NCI-H1105 (cell line): ENCODE measurements at regions not wholly inside any gene's neighbourhood (a gene's known extent, or its start where the extent isn't known, plus 50 kb on each side); places are given as distances from the start of the nearest gene placed in this dataset.
"Not testable (repeated sequence)": the region's sequence is repeated elsewhere in the genome, so short reads cannot be mapped to it uniquely, and the experiment has no call there.

ENCODE experiments used
- DNase-seq: peaks from one replicate; lab custom pipeline; 2025; lab: John Stamatoyannopoulos, UW

DNA sequence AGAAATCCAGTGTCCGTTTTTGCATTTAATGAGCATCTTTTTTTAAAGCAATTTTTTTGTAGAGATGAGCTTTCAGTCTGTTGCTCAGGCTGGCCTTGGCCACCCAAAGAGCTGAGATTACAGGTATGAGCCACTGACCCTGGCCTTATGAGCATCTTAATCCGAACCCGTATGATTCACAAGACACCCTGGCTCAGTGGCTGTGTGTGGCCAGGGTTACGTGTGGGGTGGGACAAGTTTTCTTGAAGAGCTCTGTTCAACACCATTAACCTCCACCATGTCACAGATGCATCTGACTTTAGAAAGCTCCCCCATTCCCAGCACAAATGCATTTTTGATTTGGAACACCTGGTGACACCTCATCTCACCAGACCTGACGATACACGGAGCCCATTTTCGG lies 166.5 kb upstream of the PITRM1 start:
- DNase-seq = no peak

DNA sequence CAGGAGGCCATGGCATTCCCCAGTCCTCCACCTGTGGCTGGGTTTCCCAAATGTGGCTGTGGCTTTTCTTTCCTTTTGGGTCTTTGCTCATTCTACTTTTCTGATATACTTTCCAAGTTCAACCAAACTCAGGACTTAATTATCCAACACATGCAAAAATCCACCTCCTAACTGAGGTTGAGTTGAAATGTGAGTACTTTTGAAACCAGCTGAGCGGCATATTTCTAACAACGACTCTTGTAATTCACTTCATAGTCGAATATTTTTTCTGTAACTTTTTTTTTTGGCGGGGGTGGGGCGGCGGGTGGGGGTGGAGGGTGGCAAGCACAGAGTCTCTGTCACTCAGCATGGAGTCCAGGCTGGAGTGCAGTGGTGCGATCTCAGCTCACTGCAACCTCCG lies 165.2 kb upstream of the PITRM1 start:
- DNase-seq = no peak

DNA sequence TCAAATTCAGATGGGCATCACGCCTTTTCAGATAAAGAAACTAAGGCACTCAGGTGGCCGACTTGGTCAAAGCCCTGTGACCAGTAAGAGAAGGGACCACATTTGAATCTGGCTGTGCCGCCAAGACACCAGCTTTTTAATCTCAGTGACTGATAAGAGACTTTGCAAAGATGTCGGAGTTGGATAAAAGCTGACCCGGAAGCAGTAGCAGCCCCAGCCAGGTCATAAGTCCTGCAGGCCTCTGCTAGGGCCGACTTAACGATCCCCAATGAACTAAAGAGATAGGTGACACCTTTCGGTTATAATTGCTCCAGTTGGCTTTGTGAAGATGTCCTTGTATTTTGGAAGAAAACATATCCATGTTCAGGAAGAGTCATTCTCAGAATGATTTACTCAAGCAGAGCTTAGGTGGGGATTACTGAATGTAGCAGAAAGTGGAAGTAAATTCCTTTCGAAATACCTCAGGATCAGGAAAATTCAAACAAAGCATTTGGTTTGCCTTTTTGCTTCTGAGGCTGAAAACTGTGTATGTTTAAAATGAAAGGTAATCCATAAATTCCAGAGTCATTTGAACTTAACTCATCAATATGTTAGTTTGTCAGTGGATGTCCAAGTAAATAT lies 164.2 kb upstream of the PITRM1 start:
- DNase-seq = no peak

DNA sequence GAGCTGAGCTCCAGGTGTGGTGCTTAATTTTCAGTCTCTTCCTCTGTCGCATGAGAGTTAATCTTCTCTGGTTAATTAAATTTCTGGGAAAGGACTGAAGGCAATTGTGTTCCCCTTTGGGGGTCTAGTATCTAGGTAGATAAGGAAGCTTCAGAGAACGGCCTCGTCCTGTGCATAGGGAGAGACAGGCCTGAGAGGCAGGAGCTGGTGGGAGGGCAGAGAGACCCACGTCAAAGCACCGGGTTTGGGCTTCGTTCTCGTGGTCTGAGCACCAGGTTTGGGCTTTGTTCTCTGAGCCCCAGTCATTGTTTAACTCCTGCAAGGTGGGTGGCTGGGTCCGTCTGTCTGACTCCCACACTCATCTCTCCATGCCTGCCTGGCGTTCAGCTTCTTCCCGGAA lies 160.8 kb upstream of the PITRM1 start:
- DNase-seq = no peak

DNA sequence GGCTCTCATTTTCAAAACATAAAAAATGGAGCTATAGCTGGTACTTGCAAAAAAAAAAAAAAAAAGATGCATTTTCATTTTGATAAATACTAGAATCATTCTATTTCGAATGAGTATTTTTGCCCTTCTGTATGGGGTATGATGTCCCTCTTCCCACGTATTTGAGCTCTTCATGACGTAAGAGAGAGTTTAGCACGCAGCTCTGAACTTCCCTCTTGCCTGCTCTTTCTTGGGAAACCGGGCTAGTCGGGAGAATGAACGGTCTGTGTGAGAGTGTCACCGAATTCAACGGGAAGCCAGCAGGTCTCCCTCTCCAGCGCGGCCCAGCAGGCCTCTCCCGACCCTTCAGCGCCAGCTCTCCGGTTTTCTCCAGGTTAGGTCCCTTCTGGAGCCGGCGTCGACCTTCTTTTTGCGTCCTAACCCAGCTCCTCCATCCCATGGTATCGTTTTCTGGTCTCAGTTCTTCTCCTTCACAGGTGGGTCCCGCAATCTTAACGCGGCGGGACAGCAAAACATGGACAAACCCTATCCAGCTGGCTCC lies 159.2 kb upstream of the PITRM1 start:
- DNase-seq = no peak

DNA sequence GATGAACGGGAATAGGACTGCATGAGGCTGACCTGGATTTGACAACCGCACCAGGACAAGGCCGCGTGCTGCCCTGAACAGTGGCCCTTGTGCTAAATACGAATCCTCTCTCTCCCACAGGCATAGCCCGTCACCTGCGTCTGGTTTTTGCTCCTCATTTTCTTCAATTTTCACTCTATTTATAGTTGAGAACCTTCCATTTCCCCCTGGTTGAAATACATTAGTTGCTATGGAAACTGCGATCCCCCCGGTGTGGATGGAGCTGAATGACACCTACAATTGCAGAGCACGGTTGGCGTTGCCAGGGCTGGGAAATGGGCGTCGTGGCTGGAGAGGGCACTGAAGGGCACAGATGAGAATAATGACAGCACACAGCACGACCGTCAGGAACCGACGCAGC lies 158.6 kb upstream of the PITRM1 start:
- no peak for DNase-seq

DNA sequence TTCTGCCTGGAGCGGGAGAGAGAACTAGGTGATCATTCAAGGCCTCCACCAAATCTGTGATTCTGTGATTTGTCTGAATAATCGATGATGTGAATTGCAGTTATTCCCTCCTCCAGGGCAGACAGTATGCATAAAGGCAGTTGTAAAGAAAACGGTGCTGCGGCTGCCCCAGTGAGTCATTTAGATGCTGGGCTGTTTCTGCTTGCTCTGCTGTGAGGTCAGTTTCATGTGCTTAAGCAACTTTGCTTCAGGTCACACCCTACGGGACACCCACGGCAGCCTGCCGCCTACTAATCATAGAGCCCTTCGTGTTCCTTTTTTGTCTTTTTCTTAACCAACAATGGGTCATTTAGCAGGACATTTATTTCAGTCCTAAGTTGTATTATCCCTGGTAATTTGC lies 158.1 kb upstream of the PITRM1 start:
- no peak for DNase-seq

DNA sequence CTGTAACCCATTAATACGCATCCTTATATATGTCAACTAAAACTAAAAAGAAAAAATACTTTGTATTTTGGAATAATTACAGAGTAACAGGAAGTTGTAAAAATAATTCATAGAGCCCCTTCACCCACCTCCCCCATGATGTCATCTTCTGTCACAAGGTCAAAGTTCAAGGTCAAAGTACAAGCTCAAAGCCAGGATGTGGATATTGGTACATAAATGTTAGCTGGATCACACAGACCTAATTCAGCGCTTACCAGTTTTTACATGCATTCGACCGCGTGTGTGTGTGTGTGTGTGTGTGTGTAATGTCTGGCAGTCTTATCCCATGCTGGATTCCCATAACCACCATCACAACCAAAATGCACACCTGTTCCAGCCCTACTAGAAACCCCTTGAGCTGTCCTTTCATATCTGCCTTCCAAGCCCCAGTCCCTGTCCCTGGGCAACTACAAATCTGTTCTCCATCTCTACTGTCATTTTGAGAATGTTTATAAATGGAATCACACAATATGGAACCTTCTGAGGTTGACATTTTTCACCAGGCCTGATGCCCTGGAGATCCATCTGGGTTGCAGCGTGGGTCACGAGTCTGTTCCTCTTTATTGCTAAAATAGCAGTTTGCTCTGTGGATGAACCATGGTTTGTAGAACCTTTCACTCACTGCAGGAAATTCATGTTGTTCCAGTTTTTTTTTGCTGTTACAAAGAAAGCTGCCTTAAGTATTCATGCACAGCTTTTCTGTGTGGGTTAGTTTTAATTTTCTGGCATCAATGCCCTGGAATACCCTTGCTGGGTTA lies 153.6 kb upstream of the PITRM1 start:
- no peak for DNase-seq

DNA sequence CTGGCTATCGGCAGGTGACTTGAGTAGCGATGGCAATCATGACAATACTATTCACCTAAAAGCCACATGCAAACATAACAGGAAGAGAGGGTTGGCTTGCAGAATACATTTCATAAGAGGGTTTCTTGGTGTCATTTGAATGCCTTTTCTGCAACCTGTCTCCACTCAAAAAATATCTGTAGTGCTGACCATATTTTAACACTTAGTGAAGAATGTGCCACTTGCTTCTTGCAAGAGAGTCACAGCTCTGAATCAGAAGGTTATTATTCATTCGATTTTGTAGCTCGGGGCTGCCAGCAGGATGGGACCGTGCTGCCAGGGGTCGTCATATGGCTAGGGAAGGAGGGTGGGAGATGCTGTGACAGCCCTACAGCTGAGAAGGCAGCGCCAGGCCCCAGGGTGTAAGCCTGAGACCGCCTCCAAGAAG lies 152.0 kb upstream of the PITRM1 start:
- no peak for DNase-seq

DNA sequence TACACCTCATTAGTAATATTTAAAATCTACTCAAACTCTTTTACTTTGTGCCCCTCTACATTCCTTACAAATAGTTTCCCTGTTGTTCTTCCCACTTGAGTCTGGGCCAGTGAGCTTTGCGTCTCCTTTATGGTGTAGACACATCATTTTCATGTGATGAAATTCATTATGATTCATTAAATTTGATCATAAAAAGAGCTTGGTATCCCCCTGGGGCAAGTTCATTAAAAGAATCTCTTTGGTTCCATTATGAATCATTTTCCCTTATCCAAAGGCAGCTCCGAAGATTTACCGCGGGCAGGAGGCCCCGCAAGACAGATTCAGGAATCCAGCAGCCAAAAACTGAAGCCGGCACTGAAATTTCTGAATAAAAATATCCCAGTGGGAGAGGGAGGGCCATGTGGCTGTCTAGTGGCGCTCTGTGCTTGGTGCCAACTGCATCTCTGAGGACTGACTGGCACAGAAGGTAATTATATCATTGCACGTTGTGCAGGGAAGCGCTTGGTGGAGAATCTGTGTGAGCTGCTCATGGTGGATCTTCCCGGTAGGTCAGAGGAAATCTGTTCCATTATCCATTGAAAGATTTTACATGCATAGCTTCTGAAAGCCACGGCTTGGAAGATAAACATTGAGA lies 151.4 kb upstream of the PITRM1 start:
- DNase-seq = no peak

DNA sequence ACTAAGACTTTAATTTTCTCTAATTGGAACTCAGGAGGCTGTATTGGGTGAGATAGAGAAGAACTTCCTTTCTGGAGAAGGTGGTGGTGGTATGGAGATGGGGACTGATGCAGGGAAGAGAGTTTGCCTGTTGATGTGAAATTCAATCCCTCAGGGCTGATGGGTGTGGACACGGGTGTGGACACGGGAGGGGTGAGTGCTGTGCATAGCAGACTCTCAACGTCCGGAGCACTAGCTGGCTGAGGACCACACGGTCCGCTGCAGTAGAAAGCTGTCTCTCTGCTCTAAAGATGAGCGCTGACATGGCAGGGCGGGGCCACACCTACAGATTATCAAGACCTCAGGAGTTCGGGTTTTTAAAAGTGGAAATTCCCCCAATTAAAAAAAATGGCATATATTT lies 148.5 kb upstream of the PITRM1 start:
- no peak for DNase-seq

DNA sequence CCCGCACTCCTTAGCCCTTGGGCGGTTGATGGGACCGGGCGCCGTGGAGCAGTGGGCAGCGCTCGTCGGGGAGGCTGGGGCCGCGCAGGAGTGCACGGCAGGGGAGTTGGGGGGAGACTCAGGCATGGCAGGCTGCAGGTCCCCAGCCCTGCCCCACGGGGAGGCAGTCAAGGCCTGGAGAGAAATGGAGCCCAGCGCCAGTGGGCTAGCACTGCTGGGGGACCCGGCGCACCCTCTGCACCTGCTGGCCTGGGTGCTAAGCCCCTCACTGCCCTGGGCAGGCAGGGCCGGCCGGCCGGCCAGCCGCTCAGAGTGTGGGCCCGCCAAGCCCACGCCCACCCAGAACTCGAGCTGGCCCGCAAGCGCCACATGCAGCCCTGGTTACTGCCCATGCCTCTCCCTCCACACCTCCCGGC lies 147.2 kb upstream of the PITRM1 start:
- DNase-seq = no peak

DNA sequence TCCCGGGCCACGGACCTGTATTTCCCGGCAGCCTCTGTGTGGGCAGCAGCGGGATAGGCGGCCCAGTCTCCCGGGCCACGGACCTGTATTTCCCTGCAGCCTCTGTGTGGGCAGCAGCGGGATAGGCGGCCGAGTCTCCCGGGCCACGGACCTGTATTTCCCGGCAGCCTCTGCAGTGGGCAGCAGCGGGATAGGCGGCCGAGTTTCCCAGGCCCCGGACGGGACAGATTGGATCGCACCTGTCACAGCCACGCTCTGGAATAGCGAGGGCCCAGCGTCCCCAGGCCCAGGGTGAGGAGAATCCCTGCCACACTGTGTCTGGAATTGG lies 145.9 kb upstream of the PITRM1 start:
- not testable (repeated sequence) for DNase-seq

DNA sequence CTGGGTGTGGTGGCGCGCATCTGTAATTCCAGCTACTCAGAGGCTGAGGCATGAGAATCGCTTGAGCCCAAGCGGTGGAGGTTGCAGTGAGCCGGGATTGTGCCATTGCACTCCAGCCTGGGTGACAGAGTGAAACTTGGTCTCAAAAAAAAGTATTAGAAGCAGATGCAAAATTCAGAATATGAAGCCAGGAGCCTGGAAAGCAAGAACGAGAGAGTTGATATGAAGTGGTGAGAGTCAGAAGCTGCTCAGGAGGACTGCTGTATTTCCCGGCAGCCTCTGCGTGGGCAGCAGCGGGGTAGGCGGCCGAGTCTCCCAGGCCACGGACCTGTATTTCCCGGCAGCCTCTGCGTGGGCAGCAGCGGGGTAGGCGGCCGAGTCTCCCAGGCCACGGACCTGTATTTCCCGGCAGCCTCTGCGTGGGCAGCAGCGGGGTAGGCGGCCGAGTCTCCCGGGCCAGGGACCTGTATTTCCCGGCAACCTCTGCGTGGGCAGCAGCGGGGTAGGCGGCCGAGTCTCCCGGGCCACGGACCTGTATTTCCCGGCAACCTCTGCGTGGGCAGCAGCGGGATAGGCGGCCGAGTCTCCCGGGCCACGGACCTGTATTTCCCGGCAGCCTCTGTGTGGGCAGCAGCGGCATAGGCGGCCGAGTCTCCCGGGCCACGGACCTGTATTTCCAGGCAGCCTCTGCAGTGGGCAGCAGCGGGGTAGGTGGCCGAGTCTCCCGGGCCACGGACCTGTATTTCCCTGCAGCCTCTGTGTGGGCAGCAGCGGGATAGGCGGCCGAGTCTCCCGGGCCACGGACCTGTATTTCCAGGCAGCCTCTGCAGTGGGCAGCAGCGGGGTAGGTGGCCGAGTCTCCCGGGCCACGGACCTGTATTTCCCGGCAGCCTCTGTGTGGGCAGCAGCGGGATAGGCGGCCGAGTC lies 145.2 kb upstream of the PITRM1 start:
- not testable (repeated sequence) for DNase-seq

DNA sequence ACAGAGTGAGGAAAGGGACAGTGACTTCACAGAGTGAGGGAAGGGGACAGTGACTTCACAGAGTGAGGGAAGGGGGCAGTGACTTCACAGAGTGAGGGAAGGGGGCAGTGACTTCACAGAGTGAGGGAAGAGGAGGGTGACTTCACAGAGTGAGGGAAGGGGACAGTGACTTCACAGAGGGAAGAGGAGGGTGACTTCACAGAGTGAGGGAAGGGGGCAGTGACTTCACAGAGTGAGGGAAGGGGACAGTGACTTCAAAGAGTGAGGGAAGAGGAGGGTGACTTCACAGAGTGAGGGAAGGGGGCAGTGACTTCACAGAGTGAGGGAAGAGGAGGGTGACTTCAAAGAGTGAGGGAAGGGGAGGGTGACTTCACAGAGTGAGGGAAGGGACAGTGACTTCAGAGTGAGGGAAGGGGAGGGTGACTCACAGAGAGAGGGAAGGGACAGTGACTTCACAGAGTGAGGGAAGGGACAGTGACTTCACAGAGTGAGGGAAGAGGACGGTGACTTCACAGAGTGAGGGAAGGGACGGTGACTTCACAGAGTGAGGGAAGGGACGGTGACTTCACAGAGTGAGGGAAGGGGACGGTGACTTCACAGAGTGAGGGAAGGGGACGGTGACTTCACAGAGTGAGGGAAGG lies 142.0 kb upstream of the PITRM1 start:
- DNase-seq = not testable (repeated sequence)

DNA sequence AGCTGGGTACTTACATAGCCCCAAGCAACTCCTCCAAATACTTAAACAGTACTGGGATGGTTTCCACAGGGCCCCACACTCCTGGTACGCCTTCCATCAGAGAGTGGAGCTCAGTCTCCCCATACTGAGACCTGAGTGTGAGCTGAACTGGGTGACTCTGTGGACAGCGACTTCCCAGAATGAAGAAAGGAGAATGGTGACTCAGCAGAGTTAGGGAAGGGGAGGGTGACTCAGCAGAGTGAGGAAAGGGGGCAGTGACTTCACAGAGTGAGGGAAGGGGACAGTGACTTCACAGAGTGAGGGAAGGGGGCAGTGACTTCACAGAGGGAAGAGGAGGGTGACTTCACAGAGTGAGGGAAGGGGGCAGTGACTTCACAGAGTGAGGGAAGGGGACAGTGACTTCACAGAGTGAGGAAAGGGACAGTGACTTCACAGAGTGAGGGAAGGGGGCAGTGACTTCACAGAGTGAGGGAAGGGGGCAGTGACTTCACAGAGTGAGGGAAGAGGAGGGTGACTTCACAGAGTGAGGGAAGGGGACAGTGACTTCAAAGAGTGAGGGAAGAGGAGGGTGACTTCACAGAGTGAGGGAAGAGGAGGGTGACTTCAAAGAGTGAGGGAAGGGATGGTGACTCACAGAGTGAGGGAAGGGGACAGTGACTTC lies 141.3 kb upstream of the PITRM1 start:
- not testable (repeated sequence) for DNase-seq

DNA sequence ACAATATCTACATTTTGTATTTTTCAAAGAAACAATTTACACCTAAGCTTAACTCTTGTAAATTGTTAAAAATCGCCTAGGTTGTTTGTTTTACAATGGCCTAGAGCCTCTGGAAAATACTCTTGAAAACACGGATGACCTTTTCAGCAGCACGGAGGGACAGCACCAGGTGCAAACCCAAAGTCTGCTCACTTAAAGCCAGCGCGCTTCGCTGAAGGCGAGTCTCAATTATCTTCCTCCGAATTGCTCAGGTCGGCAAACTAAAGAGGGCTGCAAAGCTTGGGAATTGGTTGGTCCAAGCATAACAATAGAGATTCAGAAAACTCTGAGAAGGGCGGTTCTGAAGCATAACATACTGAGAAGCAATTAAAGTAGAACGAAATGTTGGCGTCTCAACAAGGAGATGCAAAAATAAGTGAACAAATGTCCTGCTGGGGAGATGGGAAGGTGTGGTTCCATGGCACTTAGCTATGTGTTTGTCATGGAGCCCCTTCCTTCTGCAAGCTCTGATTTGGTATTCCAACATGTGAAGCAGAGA lies 139.9 kb upstream of the PITRM1 start:
- DNase-seq = no peak

DNA sequence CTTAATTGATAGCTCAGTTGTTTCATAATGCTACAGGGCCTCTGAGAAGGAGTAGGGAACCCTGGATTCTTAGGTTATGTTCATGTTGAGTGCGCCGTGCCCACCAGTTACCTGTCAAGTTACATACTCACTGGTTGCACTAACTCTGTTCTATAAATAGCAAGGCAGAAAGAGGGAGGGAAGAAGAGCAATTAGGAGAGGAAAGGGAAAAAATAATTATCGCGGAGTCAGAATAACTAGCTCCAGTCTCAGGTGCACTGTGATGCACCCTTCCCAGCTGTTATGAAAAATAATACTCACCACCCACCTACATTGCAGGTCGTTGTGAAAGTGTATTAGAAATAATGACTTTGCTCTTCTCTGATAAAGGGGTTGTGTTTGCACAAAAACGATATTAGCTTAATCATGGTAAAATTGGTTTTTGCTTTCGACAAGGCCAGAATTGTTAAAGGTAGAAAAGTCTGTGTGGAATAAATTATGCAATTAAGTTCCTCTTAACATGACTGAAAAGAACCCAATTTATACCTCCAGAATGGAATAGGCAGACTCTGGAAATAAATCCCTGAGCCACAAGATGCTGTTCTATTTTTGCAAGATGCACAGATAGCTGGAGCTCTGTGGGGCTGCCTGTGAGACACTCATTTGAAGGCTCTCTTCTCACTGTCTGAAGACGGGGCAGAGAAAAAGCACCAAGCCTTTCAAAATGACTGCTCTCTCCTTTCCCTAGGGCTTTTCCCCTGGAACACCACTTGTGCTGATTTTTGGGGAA lies 137.6 kb upstream of the PITRM1 start:
- DNase-seq = no peak

DNA sequence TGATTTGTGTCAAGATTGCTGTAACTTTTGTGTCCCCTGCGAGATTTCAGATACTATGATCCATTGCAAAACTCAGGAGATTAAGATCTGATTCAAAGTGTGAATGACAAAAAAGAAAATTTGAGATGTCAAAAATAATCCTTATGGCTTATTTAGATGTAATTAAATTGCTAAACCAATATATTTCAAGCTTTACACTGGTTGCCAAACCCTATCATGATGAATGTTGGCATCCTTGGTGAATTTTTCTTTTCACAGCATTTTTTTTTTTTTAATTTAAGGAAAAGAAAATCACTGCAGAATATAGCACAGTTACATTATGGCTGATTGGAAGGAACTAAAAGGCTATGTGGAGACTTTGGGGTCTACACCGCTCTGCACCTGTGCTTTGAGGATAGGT lies 133.5 kb upstream of the PITRM1 start:
- no peak for DNase-seq

DNA sequence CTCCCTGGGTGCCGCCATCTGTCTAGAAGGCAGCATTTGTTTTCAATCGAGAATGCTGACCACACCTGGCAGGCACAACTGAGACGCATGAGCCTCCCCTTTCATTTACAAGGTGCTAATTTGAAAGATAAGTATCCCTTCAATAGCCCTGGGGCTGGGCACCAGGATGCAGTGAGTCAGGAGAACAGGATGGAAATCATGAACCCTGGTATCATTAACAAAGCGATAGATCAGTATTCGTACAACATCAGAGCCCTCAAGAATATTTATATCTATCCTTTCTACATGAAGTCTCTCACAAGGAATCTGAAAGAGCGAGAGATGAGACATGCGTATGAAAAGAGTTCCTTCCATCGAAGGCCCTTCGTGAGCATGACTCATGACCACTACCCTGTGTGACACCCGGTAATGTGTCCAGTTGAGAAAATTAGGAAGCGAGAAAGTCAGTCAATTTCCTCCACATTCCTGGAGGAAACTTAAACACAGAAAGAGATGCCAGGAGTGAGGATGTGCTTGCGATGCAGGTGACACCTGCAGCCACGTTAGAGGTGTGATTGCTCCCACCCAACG lies 123.1 kb upstream of the PITRM1 start:
- DNase-seq = no peak
